RCC 7860 (cell line): ENCODE measurements at regions not wholly inside any gene's neighbourhood (a gene's known extent, or its start where the extent isn't known, plus 50 kb on each side); places are given as distances from the start of the nearest gene placed in this dataset.

ENCODE experiments used
- DNase-seq: peaks from one replicate; pipeline ENCODE4 v3.0.0-alpha.2; 2015; ENCODE audit warnings: low spot score
- FAIRE-seq: peaks from 2 replicates; lab custom pipeline; 2012; peaks lifted over from hg19 to GRCh38; lab: Jason Lieb, UNC

GRCh38 chr3:64327100-64327804 lies 102.0 kb upstream of the PRICKLE2 start:
- FAIRE-seq (no peak), DNase-seq (no peak)

DNA sequence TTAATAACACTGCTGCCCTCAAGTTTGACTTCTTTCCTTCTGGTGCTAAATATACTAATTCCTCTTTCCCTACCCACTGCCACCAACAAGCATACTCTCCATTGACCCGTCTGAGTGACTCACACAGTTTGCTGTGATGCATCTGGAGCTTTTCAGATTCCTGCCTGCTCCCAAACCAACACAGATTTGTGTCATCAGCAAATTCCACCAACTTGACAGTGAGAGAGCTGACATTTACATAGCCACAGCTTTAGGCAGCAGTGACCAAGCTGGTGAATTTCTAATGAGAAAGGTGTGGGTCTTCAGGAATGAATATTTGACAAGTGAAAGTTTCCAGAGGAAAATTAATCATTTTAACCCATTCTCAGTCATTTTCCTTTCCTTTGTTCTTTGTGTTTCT lies 96.5 kb upstream of the PRICKLE2 start:
- DNase-seq (peak; percentile 85), FAIRE-seq (peak; percentile 96)

DNA sequence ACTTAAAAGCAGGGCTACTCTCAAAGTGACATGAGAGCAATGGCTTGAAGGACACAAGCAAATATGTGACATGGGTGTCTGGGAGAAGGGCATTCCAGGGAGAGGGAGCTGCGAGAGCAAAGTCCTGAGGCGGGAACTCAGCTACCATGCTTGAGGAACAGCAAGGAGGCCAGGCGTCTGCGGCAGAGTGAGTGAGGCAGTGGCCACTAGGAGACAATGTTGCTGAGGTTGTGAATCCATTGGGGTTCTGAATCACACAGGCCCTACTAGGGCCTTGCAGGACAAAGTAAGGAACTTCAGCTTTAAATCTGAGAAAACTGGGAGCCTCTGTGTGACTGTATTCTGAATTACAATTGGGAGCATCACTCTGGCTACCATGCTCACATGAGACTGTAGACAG lies 94.1 kb upstream of the PRICKLE2 start:
- no peak for FAIRE-seq
- no peak for DNase-seq

DNA sequence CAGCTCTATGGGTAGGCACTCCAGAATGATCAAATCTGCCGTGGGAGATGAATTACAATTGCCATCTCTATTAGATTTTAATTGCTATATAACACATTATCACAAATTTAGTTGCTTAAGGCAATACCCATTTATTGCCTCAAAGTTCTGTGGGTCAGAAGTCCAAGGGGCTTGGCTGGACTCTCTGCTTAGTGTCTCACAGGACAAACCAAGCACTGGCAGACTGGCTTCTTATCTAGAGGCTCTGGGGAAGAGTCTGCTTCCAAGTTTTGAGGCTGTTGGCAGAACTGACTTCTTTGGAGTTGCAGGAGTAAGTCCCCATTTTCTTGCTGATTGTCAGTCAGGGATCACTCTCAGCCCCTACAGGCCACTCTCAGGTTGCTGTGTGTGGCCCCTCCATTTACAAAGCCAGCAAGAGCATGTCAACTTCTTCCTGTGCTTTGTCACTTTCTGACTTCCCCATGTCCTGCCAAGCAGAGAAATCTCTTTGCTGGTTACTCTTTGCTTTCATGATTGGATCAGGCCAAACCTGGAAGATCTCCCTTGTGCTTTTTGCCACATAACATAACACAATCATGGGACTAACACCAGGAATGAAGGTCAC lies 93.5 kb upstream of the PRICKLE2 start:
- FAIRE-seq, result no peak
- no peak for DNase-seq

- FAIRE-seq, result peak; percentile 98
- peak; percentile 95 for DNase-seq
These were observed 92.7 kb upstream of the PRICKLE2 start for GRCh38 chr3:64318001-64318400.

GRCh38 chr3:64316971-64317370 lies 91.7 kb upstream of the PRICKLE2 start:
- FAIRE-seq (peak; percentile 90), DNase-seq (peak; percentile 83)

DNA sequence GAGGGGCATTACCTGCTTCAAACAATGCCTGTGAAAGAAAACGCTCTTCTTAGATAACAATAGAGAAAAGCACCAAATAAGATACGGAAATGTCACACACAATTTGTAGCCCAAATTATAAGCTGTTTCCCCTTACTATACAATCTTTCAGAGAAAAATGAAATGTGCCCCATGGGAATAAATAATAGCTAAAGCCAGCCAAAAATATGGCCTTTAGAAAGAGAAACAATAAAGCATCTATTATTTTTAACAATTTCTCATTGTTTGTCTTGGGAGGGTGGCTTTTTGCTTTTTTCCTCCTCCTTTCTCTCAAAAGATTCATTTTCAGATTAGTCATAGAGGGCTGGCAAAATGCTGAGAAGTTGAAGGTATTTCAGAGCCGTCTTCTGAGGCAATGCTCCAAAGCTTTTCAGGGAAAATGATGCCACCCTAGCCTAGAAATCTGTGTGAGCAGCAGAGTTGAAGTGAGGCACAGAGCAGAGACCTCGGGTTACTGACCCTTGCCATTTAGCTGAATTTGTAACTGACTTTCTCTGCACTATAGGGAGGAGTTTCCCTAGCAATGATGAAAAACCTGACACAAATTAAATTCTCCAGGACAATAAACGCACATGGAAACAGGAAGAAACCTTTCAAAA lies 86.3 kb upstream of the PRICKLE2 start:
- DNase-seq (no peak), FAIRE-seq (peak; percentile 8)

- FAIRE-seq, result no peak
- DNase-seq, result no peak
These were observed 83.7 kb upstream of the PRICKLE2 start for GRCh38 chr3:64308931-64309330.

- FAIRE-seq, result no peak
- DNase-seq, result no peak
These were observed 81.5 kb upstream of the PRICKLE2 start for GRCh38 chr3:64306745-64307144.

- FAIRE-seq (no peak), DNase-seq (no peak)
These were observed 80.5 kb upstream of the PRICKLE2 start for GRCh38 chr3:64305731-64306130.

- DNase-seq, result no peak
- no peak for FAIRE-seq
These were observed 79.7 kb upstream of the PRICKLE2 start for GRCh38 chr3:64304828-64305410.

DNA sequence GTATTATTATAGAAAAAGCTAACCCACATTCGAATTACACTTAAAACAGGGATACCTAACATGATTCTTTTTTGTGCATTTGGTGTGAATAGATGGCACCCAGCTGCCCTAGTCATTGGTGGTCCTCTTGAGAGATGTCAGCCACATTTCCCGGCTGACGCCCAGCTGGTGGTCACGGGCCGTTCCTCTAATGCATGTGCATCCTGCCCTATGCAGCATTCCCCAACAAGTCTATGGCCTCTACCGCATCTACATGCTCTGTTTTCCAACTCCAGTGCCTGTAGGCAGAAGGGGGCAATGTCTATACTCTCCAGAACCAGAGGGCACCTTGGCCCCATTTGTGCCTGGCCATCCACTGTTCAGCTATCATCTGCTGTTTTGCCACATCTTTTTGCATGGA lies 78.6 kb upstream of the PRICKLE2 start:
- no peak for DNase-seq
- FAIRE-seq, result no peak

DNA sequence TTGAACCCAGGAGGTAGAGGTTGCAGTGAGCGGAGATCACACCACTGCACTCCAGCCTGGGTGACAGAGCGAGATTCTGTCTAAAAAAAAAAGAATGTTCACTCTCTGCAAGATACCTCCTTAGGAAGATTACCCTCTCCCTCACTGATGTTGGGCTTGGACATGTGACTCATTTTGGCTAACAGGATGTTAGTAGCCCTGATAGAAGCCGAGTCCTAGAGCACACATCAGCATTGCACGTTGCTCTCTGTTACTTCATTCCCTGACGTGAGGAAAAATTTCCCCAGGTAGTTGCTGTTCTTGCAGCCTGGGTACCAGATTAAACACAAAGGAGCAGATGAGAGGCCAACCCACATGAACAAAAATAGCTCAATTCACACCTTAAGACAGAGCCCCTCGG lies 78.1 kb upstream of the PRICKLE2 start:
- no peak for FAIRE-seq
- no peak for DNase-seq

DNA sequence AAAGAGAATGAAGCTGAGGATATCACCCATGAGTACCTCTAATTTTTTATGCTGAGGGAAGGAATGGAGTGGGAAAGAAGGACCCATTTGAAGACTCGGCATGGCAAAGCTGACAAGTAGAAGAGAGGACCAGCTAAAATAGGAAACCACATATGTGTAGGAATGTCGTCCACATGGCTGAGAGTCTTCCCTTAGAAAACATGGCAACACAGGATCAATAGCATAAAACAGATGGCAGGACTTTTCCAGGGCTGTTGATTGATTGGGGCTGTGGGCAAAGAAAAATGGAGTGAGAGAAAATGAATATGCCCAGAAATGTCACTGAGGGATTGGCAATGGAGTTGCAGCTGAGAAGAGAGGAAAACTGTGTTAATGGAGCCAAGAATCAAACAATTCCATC lies 76.2 kb upstream of the PRICKLE2 start:
- DNase-seq (no peak), FAIRE-seq (no peak)

GRCh38 chr3:64300790-64301423 lies 75.6 kb upstream of the PRICKLE2 start:
- DNase-seq (peak; percentile 44), FAIRE-seq (peak; percentile 74)

DNA sequence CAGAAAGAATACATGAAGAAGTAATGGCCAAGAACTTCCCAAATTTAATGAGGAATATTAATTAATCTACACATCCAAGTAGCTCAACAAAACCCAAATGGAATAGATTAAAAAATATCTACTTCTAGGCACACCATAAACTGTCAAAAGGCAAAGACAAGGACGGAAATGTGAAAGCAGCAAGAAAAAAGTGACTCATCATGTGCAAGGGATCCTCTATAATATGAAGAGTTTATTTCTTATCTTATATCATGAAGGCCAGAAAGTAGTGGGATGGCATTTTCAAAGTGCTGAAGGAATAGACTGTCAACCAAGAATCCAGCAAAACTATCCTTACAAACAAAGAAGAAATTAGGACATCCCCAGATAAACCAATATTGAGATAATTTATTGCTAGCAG lies 73.9 kb upstream of the PRICKLE2 start:
- DNase-seq, result no peak
- FAIRE-seq, result peak; percentile 23

- DNase-seq, result no peak
- FAIRE-seq, result no peak
These were observed 72.3 kb upstream of the PRICKLE2 start for GRCh38 chr3:64297563-64297962.

GRCh38 chr3:64295594-64295993 lies 70.3 kb upstream of the PRICKLE2 start:
- FAIRE-seq (peak; percentile 79), DNase-seq (peak; percentile 51)

- DNase-seq (no peak), FAIRE-seq (no peak)
These were observed 69.5 kb upstream of the PRICKLE2 start for GRCh38 chr3:64294771-64295170.

DNA sequence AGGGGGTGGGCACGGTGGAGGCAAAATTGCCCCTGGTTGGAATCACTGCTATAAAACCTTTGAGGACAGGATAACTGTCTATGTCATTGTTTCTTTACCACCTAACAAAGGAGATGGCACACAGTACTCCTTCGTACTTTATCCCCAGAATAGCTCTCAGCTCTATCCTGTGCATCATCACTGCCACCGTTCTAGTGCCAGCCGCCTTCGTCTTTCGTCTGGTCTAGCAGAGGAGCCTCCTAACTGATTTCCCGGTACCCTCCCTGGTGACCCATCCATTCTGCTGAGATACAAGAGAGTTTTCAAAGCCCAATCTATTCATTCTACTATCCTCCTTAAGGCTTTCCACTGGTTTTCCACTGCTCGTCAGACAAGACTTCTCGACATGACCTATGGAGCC lies 67.9 kb upstream of the PRICKLE2 start:
- DNase-seq, result no peak
- FAIRE-seq, result no peak

GRCh38 chr3:64291956-64292355 lies 66.7 kb upstream of the PRICKLE2 start:
- DNase-seq (no peak), FAIRE-seq (no peak)
